ENCODE measurements at regions not wholly inside any gene's neighbourhood (a gene's known extent, or its start where the extent isn't known, plus 50 kb on each side); places are given as distances from the start of the nearest gene placed in this dataset.
A peak's percentile ranks its signal among the peaks of the same experiment; 100 is the strongest.

GRCh38 chr4:58475097-58475496 lies 1364.9 kb upstream of the IGFBP7 start:
- no peak for DNase-seq (ENCODE audit: low spot score)
- POLR2A ChIA-PET = no interaction called here
- Histone ChIP-seq H3K36me3 (replicated peaks in 1 of 2; ENCODE audit: control insufficient read depth in 1 of 2, insufficient read depth in 2 of 2, low read length in 2 of 2) (no peaks in the 10 kb centered on the region), H3K4me3 (replicated peaks in 1 of 3; ENCODE audit: insufficient read depth in 1 of 3, low read depth in 2 of 3, low read length in 3 of 3) (no peak overlapping the region), H3K79me2 (ENCODE audit: insufficient read depth, low read length) (no peaks in the 10 kb centered on the region), H4K20me1 (ENCODE audit: insufficient read depth, low read length) (no peaks in the 10 kb centered on the region), H3K27ac (ENCODE audit: extremely low read length, insufficient read depth, low read length) (no peak overlapping the region), H3K9ac (ENCODE audit: insufficient read depth, low read depth, low read length) (no peak overlapping the region), H2AFZ (ENCODE audit: low read length) (no peak overlapping the region), H3K9me3 (ENCODE audit: low read length) (peaks cover 17% of the 10 kb centered on the region; the same call in 1 of the 2 replicates), H3K4me2 (ENCODE audit: low read depth, low read length) (no peak overlapping the region), H3K27me3 (ENCODE audit: control insufficient read depth in 1 of 2, insufficient read depth in 2 of 2, low read length in 2 of 2) (no peaks in the 10 kb centered on the region), H3K4me1 (ENCODE audit: insufficient read depth, low read length) (no peaks in the 10 kb centered on the region)
- CTCF ChIA-PET (ENCODE audit: low intra/inter-chr PET ratio, low total read pairs) = no interaction called here
- in situ Hi-C loops (cut with HindIII; ENCODE audit: extremely low pct_ligation_motif_present, low pct_unique_long_range_greater_than_20kb) (no loop called here), intact Hi-C loops (cut with micrococcal nuclease; ENCODE audit: unreplicated experiment) (no loop called here)
- WGBS (ENCODE audit: low lambda C conversion rate) = 11% methylated on average over 2 of the region's 2 CpGs
- FAIRE-seq = no peak
- no TSS peak for BruUV-seq (replicated peaks)
- ATAC-seq = no peak
- no peak for TF ChIP-seq ZNF24 (IDR thresholded peaks at IDR 0.05)
- TF ChIP-seq TCF7 (IDR thresholded peaks at IDR 0.05; ENCODE audit: low read depth) = no peak
- TF ChIP-seq ZNF10 (CRISPR knock-in tag; IDR thresholded peaks at IDR 0.05; ENCODE audit: borderline replicate concordance, low read depth) = no peak
- TF ChIP-seq TRIM22 (IDR thresholded peaks at IDR 0.05) = no peak
- TF ChIP-seq DMAP1 (CRISPR knock-in tag; IDR thresholded peaks at IDR 0.05) = no peak
- no peak for TF ChIP-seq ZNF136 (CRISPR knock-in tag; IDR thresholded peaks at IDR 0.05; ENCODE audit: low read depth)
- no peak for TF ChIP-seq MBD4 (IDR thresholded peaks at IDR 0.05; ENCODE audit: borderline replicate concordance, low read length)
- TF ChIP-seq CEBPB (IDR thresholded peaks at IDR 0.05; ENCODE audit: borderline replicate concordance, low read depth, low read length) = peak; percentile 73

GRCh38 chr4:58465031-58465430 lies 1354.8 kb upstream of the IGFBP7 start:
- POLR2A ChIA-PET = no interaction called here
- Histone ChIP-seq H3K9ac (ENCODE audit: insufficient read depth, low read depth, low read length) (no peak overlapping the region), H3K9me3 (ENCODE audit: low read length) (peaks cover 26% of the 10 kb centered on the region), H4K20me1 (ENCODE audit: insufficient read depth, low read length) (no peaks in the 10 kb centered on the region), H3K27ac (ENCODE audit: extremely low read length, insufficient read depth, low read length) (no peak overlapping the region), H3K36me3 (replicated peaks in 1 of 2; ENCODE audit: control insufficient read depth in 1 of 2, insufficient read depth in 2 of 2, low read length in 2 of 2) (no peaks in the 10 kb centered on the region), H3K4me3 (replicated peaks in 1 of 3; ENCODE audit: insufficient read depth in 1 of 3, low read depth in 2 of 3, low read length in 3 of 3) (no peak overlapping the region), H3K79me2 (ENCODE audit: insufficient read depth, low read length) (no peaks in the 10 kb centered on the region), H3K4me1 (ENCODE audit: insufficient read depth, low read length) (no peaks in the 10 kb centered on the region), H3K4me2 (ENCODE audit: low read depth, low read length) (no peak overlapping the region), H2AFZ (ENCODE audit: low read length) (no peak overlapping the region), H3K27me3 (ENCODE audit: control insufficient read depth in 1 of 2, insufficient read depth in 2 of 2, low read length in 2 of 2) (no peaks in the 10 kb centered on the region)
- CTCF ChIA-PET (ENCODE audit: low intra/inter-chr PET ratio, low total read pairs) = no interaction called here
- ATAC-seq (no peak), FAIRE-seq (no peak), DNase-seq (ENCODE audit: low spot score) (no peak)
- no peak for TF ChIP-seq KLF16 (CRISPR knock-in tag; IDR thresholded peaks at IDR 0.05)
- TF ChIP-seq ZNF10 (CRISPR knock-in tag; IDR thresholded peaks at IDR 0.05; ENCODE audit: borderline replicate concordance, low read depth) = no peak
- in situ Hi-C loops (cut with HindIII; ENCODE audit: extremely low pct_ligation_motif_present, low pct_unique_long_range_greater_than_20kb) (no loop called here), intact Hi-C loops (cut with micrococcal nuclease; ENCODE audit: unreplicated experiment) (no loop called here)
- 44% methylated on average over 7 of the region's 13 CpGs for WGBS (ENCODE audit: low lambda C conversion rate)
- BruUV-seq (replicated peaks) = no TSS peak

Data from HepG2 (cell line).